Neural progenitor cell (in vitro differentiated cells): ENCODE measurements at regions not wholly inside any gene's neighbourhood (a gene's known extent, or its start where the extent isn't known, plus 50 kb on each side); places are given as distances from the start of the nearest gene placed in this dataset.
"Not testable (repeated sequence)": the region's sequence is repeated elsewhere in the genome, so short reads cannot be mapped to it uniquely, and the experiment has no call there.

ENCODE experiments used
- DNase-seq: peaks from one replicate; pipeline ENCODE4 v3.0.0-alpha.2; 2016; ENCODE audit warnings: low spot score
- H2AFZ ChIP-seq: fragments of 200-600 bp; sonication (generic); replicated peaks from 2 replicates; pipeline ENCODE4 v1.6.1; 2016; ENCODE audit warnings: antibody characterized with exemption
- H3F3A ChIP-seq: fragments of 200-600 bp; sonication (generic); 2 replicates; pipeline ENCODE4 v1.6.1; 2016; ENCODE audit warnings: antibody characterized with exemption, low read depth
- H3K27ac ChIP-seq: fragments of 200-600 bp; sonication (generic); 2 replicates; pipeline ENCODE4 v1.5.1; 2016; ENCODE audit warnings: mild to moderate bottlenecking
- H3K27me3 ChIP-seq: fragments of 200-600 bp; sonication (generic); 2 replicates; pipeline ENCODE4 v1.6.1; 2016; ENCODE audit warnings: mild to moderate bottlenecking, moderate library complexity
- H3K36me3 ChIP-seq: fragments of 200-600 bp; sonication (generic); 2 replicates; pipeline ENCODE4 v1.5.1; 2016
- H3K4me1 ChIP-seq: fragments of 200-600 bp; sonication (generic); 2 replicates; pipeline ENCODE4 v1.6.1; 2016; ENCODE audit warnings: mixed run types
- H3K4me2 ChIP-seq: fragments of 200-600 bp; sonication (generic); 2 replicates; pipeline ENCODE4 v1.6.1; 2016
- H3K4me3 ChIP-seq: fragments of 200-600 bp; sonication (generic); 2 replicates; pipeline ENCODE4 v1.5.1; 2016
- H3K79me2 ChIP-seq: fragments of 200-600 bp; sonication (generic); 2 replicates; pipeline ENCODE4 v1.6.1; 2016; ENCODE audit warnings: low read depth
- H3K9ac ChIP-seq: fragments of 200-600 bp; sonication (generic); 2 replicates; pipeline ENCODE4 v1.6.1; 2016
- H3K9me3 ChIP-seq: fragments of 200-600 bp; sonication (generic); 2 replicates; pipeline ENCODE4 v1.5.1; 2016; ENCODE audit warnings: low read depth
- H4K20me1 ChIP-seq: fragments of 200-600 bp; sonication (generic); 2 replicates; pipeline ENCODE4 v1.6.1; 2016; ENCODE audit warnings: low read depth
- H3K27ac Mint-ChIP-seq: 3 replicates; pipeline ENCODE4 v1.8.0; 2021; ENCODE audit warnings: mixed read lengths
- H3K27me3 Mint-ChIP-seq: 2 replicates; pipeline ENCODE4 v1.8.0; 2022; ENCODE audit warnings: low read depth, mild to moderate bottlenecking, inconsistent platforms, moderate library complexity, mixed read lengths; ENCODE audit not compliant: insufficient read depth
- H3K36me3 Mint-ChIP-seq: 3 replicates; pipeline ENCODE4 v1.8.0; 2021; ENCODE audit warnings: mixed read lengths
- H3K4me1 Mint-ChIP-seq: 3 replicates; pipeline ENCODE4 v1.8.0; 2021; ENCODE audit warnings: mixed read lengths
- H3K4me3 Mint-ChIP-seq: 3 replicates; pipeline ENCODE4 v1.8.0; 2021; ENCODE audit warnings: mild to moderate bottlenecking, moderate library complexity, mixed read lengths
- H3K9me3 Mint-ChIP-seq: 3 replicates; pipeline ENCODE4 v1.8.0; 2020; ENCODE audit warnings: mixed read lengths
- EZH2 ChIP-seq: fragments of 200-600 bp; sonication (generic); IDR thresholded peaks from 2 replicates; pipeline ENCODE4 v1.6.1; 2017; ENCODE audit warnings: antibody characterized with exemption, mild to moderate bottlenecking, moderate library complexity
- EZH2phosphoT487 ChIP-seq: fragments of 200-600 bp; sonication (generic); IDR thresholded peaks from 2 replicates; pipeline ENCODE4 v1.6.1; 2017; ENCODE audit warnings: antibody characterized with exemption
- TF ChIP-seq, protein P1 (sequence below): fragments of 200-600 bp; sonication (generic); IDR thresholded peaks from 2 replicates; pipeline ENCODE4 v1.5.1; 2017; ENCODE audit warnings: antibody characterized with exemption, mild to moderate bottlenecking

DNA sequence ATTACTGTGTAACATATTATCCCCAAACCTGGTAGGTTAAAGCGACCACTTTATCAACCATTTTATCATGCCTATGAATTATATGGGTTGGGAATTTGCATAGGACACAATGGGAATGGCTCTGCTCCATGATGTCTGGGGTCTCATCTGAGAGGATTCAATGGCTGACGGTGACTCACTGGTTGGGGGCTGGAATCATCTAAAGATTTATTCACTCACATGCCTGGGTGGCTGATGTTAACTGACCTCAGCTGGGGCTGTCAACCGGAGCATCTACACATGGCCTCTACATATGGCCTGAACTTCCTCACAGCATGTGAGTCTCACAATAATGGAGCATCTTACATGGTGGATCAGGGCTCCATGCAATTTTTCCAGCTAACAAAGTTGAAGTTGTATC, 313.1 kb upstream of the PPP2R3A start:
- no peaks in the 10 kb centered on the region for H3K36me3 Mint-ChIP-seq
- no peaks in the 10 kb centered on the region for H4K20me1 ChIP-seq
- peaks cover 3% of the 10 kb centered on the region for H3K4me1 Mint-ChIP-seq
- no peaks in the 10 kb centered on the region for H3K9me3 ChIP-seq
- H3K4me2 ChIP-seq: no peak overlapping the region
- no peak overlapping the region for H3K4me3 Mint-ChIP-seq
- H3K36me3 ChIP-seq: no peaks in the 10 kb centered on the region
- no peak overlapping the region for H3K9ac ChIP-seq
- no peak overlapping the region for H3K27ac ChIP-seq
- no peak overlapping the region for H2AFZ ChIP-seq
- H3K79me2 ChIP-seq: no peaks in the 10 kb centered on the region
- peaks cover 5% of the 10 kb centered on the region for H3K27me3 Mint-ChIP-seq
- H3K27me3 ChIP-seq: no peaks in the 10 kb centered on the region
- peaks cover 6% of the 10 kb centered on the region for H3K9me3 Mint-ChIP-seq
- H3K27ac Mint-ChIP-seq: no peak overlapping the region
- no peaks in the 10 kb centered on the region for H3K4me1 ChIP-seq
- TF ChIP-seq EZH2phosphoT487 (no peak), EZH2 (no peak)
- TF ChIP-seq, protein P1, sequence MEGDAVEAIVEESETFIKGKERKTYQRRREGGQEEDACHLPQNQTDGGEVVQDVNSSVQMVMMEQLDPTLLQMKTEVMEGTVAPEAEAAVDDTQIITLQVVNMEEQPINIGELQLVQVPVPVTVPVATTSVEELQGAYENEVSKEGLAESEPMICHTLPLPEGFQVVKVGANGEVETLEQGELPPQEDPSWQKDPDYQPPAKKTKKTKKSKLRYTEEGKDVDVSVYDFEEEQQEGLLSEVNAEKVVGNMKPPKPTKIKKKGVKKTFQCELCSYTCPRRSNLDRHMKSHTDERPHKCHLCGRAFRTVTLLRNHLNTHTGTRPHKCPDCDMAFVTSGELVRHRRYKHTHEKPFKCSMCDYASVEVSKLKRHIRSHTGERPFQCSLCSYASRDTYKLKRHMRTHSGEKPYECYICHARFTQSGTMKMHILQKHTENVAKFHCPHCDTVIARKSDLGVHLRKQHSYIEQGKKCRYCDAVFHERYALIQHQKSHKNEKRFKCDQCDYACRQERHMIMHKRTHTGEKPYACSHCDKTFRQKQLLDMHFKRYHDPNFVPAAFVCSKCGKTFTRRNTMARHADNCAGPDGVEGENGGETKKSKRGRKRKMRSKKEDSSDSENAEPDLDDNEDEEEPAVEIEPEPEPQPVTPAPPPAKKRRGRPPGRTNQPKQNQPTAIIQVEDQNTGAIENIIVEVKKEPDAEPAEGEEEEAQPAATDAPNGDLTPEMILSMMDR: no peak
- DNase-seq: no peak
- H3K4me3 ChIP-seq: no peak overlapping the region
- H3F3A ChIP-seq: no peaks in the 10 kb centered on the region

DNA sequence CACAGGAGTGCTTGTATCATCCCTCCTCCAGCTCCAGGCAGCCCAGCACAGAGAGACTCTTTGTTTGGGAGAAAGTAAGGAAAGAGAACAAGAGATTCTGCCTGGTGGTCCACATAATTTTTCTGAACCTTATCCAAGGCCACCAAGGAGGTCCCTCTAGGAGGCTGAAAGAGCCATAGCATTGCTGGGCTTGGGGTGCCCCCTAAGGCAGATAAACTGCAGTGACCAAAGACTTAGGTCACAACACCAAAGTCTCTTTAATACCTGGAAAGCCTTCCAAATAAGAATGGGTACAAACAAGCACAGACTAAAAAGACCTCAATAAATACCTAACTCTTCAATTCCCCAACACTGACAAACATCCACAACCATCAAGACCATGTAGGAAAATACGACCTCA, 310.2 kb upstream of the PPP2R3A start:
- Histone ChIP-seq H3K9me3 (no peaks in the 10 kb centered on the region), H3K36me3 (no peaks in the 10 kb centered on the region), H3F3A (no peaks in the 10 kb centered on the region), H3K27ac (no peak overlapping the region), H2AFZ (no peak overlapping the region), H4K20me1 (no peaks in the 10 kb centered on the region), H3K4me1 (peaks cover 6% of the 10 kb centered on the region), H3K27me3 (no peaks in the 10 kb centered on the region), H3K4me3 (no peak overlapping the region), H3K79me2 (no peaks in the 10 kb centered on the region), H3K9ac (no peak overlapping the region), H3K4me2 (no peak overlapping the region)
- no peak for DNase-seq
- no peaks in the 10 kb centered on the region for H3K27me3 Mint-ChIP-seq
- H3K36me3 Mint-ChIP-seq: no peaks in the 10 kb centered on the region
- H3K4me3 Mint-ChIP-seq: no peak overlapping the region
- TF ChIP-seq EZH2phosphoT487: no peak
- TF ChIP-seq EZH2: no peak
- TF ChIP-seq, protein P1: peak; percentile 15
- peaks cover 7% of the 10 kb centered on the region for H3K9me3 Mint-ChIP-seq
- H3K27ac Mint-ChIP-seq: no peak overlapping the region
- H3K4me1 Mint-ChIP-seq: peaks cover 6% of the 10 kb centered on the region

DNA sequence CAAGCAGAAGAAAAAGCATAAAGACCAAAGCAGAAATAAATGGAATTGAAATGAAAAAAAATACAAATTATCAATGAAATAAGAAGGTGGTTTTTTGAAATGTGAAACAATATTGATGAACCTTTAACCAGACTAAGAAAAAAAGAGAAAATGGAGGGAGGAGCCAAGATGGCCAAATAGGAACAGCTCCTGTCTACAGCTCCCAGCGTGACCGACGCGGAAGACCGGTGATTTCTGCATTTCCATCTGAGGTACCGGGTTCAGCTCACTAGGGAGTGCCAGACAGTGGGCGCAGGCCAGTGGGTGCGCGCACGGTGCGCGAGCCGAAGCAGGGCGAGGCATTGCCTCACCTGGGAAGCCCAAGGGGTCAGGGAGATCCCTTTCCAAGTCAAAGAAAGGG, 307.1 kb upstream of the PPP2R3A start:
- H3K27me3 ChIP-seq, H3K36me3 Mint-ChIP-seq, H3K4me3 Mint-ChIP-seq, H3K4me1 Mint-ChIP-seq, H3K36me3 ChIP-seq, H4K20me1 ChIP-seq, H3K27ac ChIP-seq, H3F3A ChIP-seq, DNase-seq, H3K9me3 Mint-ChIP-seq, H3K27me3 Mint-ChIP-seq, H3K9me3 ChIP-seq, H3K4me1 ChIP-seq, H3K27ac Mint-ChIP-seq, H3K9ac ChIP-seq, H3K79me2 ChIP-seq, H3K4me3 ChIP-seq: not testable (repeated sequence)
- H3K4me2 ChIP-seq: peak overlapping the region; percentile 53
- peak overlapping the region; percentile 65 for H2AFZ ChIP-seq

DNA sequence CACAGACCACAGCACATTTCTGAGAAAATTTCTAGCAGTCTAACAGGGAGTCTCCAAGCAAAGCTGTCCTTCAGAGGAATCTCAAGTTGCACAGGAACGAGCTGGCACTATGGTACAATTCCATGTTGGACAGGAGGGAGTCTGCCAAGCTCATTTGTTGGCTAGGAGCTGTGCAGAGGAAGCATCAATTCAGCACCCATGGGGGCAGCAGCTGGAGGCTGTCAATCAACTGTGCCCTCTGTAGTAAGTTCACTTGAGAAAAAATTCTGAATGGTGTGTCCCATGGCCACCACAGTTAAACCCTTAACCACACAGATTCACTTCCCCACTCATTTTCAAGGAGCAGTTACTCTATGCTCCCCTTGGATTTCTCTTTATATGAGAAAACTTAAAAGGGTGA, 298.5 kb upstream of the PPP2R3A start:
- no peaks in the 10 kb centered on the region for H3K79me2 ChIP-seq
- DNase-seq: no peak
- no peaks in the 10 kb centered on the region for H3K27me3 ChIP-seq
- no peak overlapping the region for H3K4me2 ChIP-seq
- peaks cover 5% of the 10 kb centered on the region for H3K9me3 ChIP-seq
- TF ChIP-seq, protein P1: no peak
- TF ChIP-seq EZH2phosphoT487: no peak
- TF ChIP-seq EZH2: no peak
- H4K20me1 ChIP-seq: no peaks in the 10 kb centered on the region
- no peaks in the 10 kb centered on the region for H3K27me3 Mint-ChIP-seq
- H2AFZ ChIP-seq: no peak overlapping the region
- no peaks in the 10 kb centered on the region for H3K36me3 ChIP-seq
- H3K4me1 Mint-ChIP-seq: peaks cover 4% of the 10 kb centered on the region
- H3K27ac ChIP-seq: no peak overlapping the region
- no peak overlapping the region for H3K4me3 ChIP-seq
- peaks cover 2% of the 10 kb centered on the region for H3K36me3 Mint-ChIP-seq
- H3K4me3 Mint-ChIP-seq: no peak overlapping the region
- no peak overlapping the region for H3K27ac Mint-ChIP-seq
- no peaks in the 10 kb centered on the region for H3K4me1 ChIP-seq
- peaks cover 18% of the 10 kb centered on the region for H3K9me3 Mint-ChIP-seq
- H3K9ac ChIP-seq: no peak overlapping the region
- H3F3A ChIP-seq: no peaks in the 10 kb centered on the region
